Activated CD8-positive, alpha-beta T cell treated with anti-CD3 and anti-CD28 coated beads for 36 hours (primary cell): ENCODE measurements at regions not wholly inside any gene's neighbourhood (a gene's known extent, or its start where the extent isn't known, plus 50 kb on each side); places are given as distances from the start of the nearest gene placed in this dataset.

Experiments used
- ATAC-seq: fragments of 200-7000 bp; cut with Tn5 transposase; one replicate; pipeline ENCODE4 v1.10.0; 2021; ENCODE audit warnings: mild to moderate bottlenecking, moderate library complexity
- CTCF ChIA-PET: fragments of 350-600 bp; sonication (Branson Sonifier 250); formaldehyde crosslinking; loops from one replicate; lab custom pipeline; 2021; ENCODE audit warnings: antibody characterized with exemption; lab: Charles Lee
- POLR2A ChIA-PET: fragments of 350-600 bp; sonication (Branson Sonifier 250); formaldehyde crosslinking; loops from one replicate; lab custom pipeline; 2021; ENCODE audit warnings: antibody characterized with exemption; lab: Charles Lee
- DNase-seq: peaks from one replicate; pipeline ENCODE4 v3.0.0-alpha.2; 2020
- H3K27ac Mint-ChIP-seq: one replicate; pipeline ENCODE4 v1.8.0; 2021; ENCODE audit warnings: mild to moderate bottlenecking, mixed read lengths
- H3K27me3 Mint-ChIP-seq: one replicate; pipeline ENCODE4 v1.8.0; 2021; ENCODE audit warnings: mixed read lengths
- H3K36me3 Mint-ChIP-seq: one replicate; pipeline ENCODE4 v1.8.0; 2021; ENCODE audit warnings: low read depth, mixed read lengths
- H3K4me1 Mint-ChIP-seq: one replicate; pipeline ENCODE4 v1.8.0; 2021; ENCODE audit warnings: low read depth, mixed read lengths
- H3K4me3 Mint-ChIP-seq: one replicate; pipeline ENCODE4 v1.8.0; 2021; ENCODE audit warnings: mild to moderate bottlenecking, moderate library complexity, mixed read lengths
- H3K9me3 Mint-ChIP-seq: one replicate; pipeline ENCODE4 v1.8.0; 2021; ENCODE audit warnings: mixed read lengths
- intact Hi-C: fragments of 100-400 bp; cut with micrococcal nuclease; formaldehyde crosslinking; loops from one replicate; pipeline ENCODE4 v1.10.0; 2022
- TF ChIP-seq, protein P1 (sequence below): fragments of 200-600 bp; IDR thresholded peaks from one replicate; pipeline ENCODE4 v1.8.0; 2022; ENCODE audit warnings: antibody characterized with exemption, mild to moderate bottlenecking

GRCh38 chr20:11153819-11154218 lies 480.0 kb upstream of the JAG1 start:
- no peaks in the 10 kb centered on the region for H3K4me1 Mint-ChIP-seq
- intact Hi-C loops = loop anchor here (10.0 kb wide), 1 partner anchor 59 kb away; no protein-coding TSS in a partner anchor
- DNase-seq = no peak
- TF ChIP-seq, protein P1, sequence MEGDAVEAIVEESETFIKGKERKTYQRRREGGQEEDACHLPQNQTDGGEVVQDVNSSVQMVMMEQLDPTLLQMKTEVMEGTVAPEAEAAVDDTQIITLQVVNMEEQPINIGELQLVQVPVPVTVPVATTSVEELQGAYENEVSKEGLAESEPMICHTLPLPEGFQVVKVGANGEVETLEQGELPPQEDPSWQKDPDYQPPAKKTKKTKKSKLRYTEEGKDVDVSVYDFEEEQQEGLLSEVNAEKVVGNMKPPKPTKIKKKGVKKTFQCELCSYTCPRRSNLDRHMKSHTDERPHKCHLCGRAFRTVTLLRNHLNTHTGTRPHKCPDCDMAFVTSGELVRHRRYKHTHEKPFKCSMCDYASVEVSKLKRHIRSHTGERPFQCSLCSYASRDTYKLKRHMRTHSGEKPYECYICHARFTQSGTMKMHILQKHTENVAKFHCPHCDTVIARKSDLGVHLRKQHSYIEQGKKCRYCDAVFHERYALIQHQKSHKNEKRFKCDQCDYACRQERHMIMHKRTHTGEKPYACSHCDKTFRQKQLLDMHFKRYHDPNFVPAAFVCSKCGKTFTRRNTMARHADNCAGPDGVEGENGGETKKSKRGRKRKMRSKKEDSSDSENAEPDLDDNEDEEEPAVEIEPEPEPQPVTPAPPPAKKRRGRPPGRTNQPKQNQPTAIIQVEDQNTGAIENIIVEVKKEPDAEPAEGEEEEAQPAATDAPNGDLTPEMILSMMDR = no peak
- no peaks in the 10 kb centered on the region for H3K36me3 Mint-ChIP-seq
- H3K27me3 Mint-ChIP-seq = no peaks in the 10 kb centered on the region
- CTCF ChIA-PET = no interaction called here
- no peak overlapping the region for H3K4me3 Mint-ChIP-seq
- POLR2A ChIA-PET = no interaction called here
- ATAC-seq = no peak
- H3K27ac Mint-ChIP-seq = no peak overlapping the region
- peaks cover 2% of the 10 kb centered on the region for H3K9me3 Mint-ChIP-seq

- ATAC-seq (no peak), DNase-seq (no peak)
- ChIA-PET CTCF (no interaction called here), POLR2A (no interaction called here)
- Mint-ChIP-seq H3K4me1 (no peaks in the 10 kb centered on the region), H3K36me3 (no peaks in the 10 kb centered on the region), H3K27ac (no peak overlapping the region), H3K4me3 (no peak overlapping the region), H3K27me3 (no peaks in the 10 kb centered on the region), H3K9me3 (peaks cover 2% of the 10 kb centered on the region)
- TF ChIP-seq, protein P1 = no peak
- intact Hi-C loops = loop anchor here (10.0 kb wide), 1 partner anchor 60 kb away; no protein-coding TSS in a partner anchor
Measured at GRCh38 chr20:11155156-11155756, 481.5 kb upstream of the JAG1 start.

GRCh38 chr20:11156922-11157321 lies 483.1 kb upstream of the JAG1 start:
- Mint-ChIP-seq H3K4me3 (no peak overlapping the region), H3K4me1 (no peaks in the 10 kb centered on the region), H3K27me3 (no peaks in the 10 kb centered on the region), H3K36me3 (no peaks in the 10 kb centered on the region), H3K27ac (no peak overlapping the region), H3K9me3 (peaks cover 2% of the 10 kb centered on the region)
- ChIA-PET CTCF (no interaction called here), POLR2A (no interaction called here)
- intact Hi-C loops = loop anchor here (10.0 kb wide), 1 partner anchor 62 kb away; no protein-coding TSS in a partner anchor
- DNase-seq (no peak), ATAC-seq (no peak)
- TF ChIP-seq, protein P1 = no peak

DNA sequence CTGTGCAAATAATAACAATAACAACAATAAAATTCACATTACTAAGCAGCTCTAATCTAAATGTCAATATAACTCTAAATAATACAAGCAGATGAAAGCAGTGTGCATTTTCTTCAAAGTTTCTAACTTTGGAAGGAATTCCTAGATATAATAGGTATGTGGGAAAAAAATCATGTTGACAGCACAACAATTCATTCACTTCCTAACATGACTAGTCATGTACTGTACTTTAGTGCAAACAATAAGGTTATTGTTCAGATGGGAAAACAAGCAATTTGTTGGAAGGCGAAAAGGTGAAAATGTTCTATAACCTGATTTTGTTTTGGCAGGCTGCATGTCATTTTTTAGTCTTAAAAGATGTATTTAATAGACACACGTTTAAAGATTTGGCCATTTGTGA lies 484.3 kb upstream of the JAG1 start:
- no peak for DNase-seq
- no peak overlapping the region for H3K27ac Mint-ChIP-seq
- H3K4me3 Mint-ChIP-seq = no peak overlapping the region
- ATAC-seq = no peak
- TF ChIP-seq, protein P1 = no peak
- no peaks in the 10 kb centered on the region for H3K27me3 Mint-ChIP-seq
- ChIA-PET POLR2A (no interaction called here), CTCF (no interaction called here)
- peaks cover 2% of the 10 kb centered on the region for H3K9me3 Mint-ChIP-seq
- intact Hi-C loops = loop anchor here (10.0 kb wide), 1 partner anchor 63 kb away; no protein-coding TSS in a partner anchor
- H3K4me1 Mint-ChIP-seq = no peaks in the 10 kb centered on the region
- H3K36me3 Mint-ChIP-seq = no peaks in the 10 kb centered on the region

DNA sequence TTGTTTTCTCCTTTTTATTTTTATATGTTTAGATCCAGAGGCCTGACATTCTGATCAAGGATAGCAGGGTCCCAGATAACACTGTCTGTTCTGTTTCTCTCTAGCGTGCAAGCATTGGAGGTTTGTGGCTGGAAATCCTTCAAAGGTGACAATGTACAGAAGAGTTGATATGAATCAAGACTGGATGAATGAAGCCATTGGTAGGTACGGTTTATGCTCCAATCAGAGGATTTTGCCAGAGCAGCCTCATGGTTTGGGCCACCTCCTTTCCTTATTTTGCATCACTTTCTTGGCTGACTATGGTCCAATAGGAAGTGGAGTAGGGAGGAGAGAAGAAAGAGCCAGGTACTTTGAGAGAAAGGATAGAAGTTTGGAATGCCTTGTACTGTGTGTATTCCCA lies 484.8 kb upstream of the JAG1 start:
- Mint-ChIP-seq H3K4me1 (no peaks in the 10 kb centered on the region), H3K27ac (no peak overlapping the region), H3K9me3 (peaks cover 2% of the 10 kb centered on the region), H3K27me3 (no peaks in the 10 kb centered on the region), H3K4me3 (no peak overlapping the region), H3K36me3 (no peaks in the 10 kb centered on the region)
- TF ChIP-seq, protein P1 = no peak
- intact Hi-C loops = loop anchor here (10.0 kb wide), 1 partner anchor 64 kb away; no protein-coding TSS in a partner anchor
- ChIA-PET POLR2A (no interaction called here), CTCF (no interaction called here)
- DNase-seq (no peak), ATAC-seq (no peak)
